HG03196 (cell line): ENCODE measurements at regions not wholly inside any gene's neighbourhood (a gene's known extent, or its start where the extent isn't known, plus 50 kb on each side); places are given as distances from the start of the nearest gene placed in this dataset.
"Not testable (repeated sequence)": the region's sequence is repeated elsewhere in the genome, so short reads cannot be mapped to it uniquely, and the experiment has no call there.

Source experiments
- ATAC-seq: cut with Tn5 transposase; IDR thresholded peaks from one replicate; pipeline ENCODE4 v1.9.1; 2021; ENCODE audit not compliant: unreplicated experiment

GRCh38 chr5:173667702-173668101, 51.3 kb upstream of the BOD1 start:
- no peak for ATAC-seq

- ATAC-seq: no peak
Measured at GRCh38 chr5:173668245-173668800, 51.9 kb upstream of the BOD1 start.

- no peak for ATAC-seq
Measured at GRCh38 chr5:173668910-173669309, 52.5 kb upstream of the BOD1 start.

- no peak for ATAC-seq
Measured at GRCh38 chr5:173669483-173669882, 53.0 kb upstream of the BOD1 start.

- ATAC-seq: no peak
Measured at GRCh38 chr5:173670130-173670651, 53.7 kb upstream of the BOD1 start.

GRCh38 chr5:173670791-173671120, 54.3 kb upstream of the BOD1 start:
- ATAC-seq: no peak

- ATAC-seq: no peak
Measured at GRCh38 chr5:173671121-173671949, 54.9 kb upstream of the BOD1 start.

- no peak for ATAC-seq
Measured at GRCh38 chr5:173672166-173672565, 55.7 kb upstream of the BOD1 start.

- ATAC-seq: no peak
Measured at GRCh38 chr5:173672891-173673290, 56.4 kb upstream of the BOD1 start.

- ATAC-seq: no peak
Measured at GRCh38 chr5:173673295-173674101, 57.0 kb upstream of the BOD1 start.

GRCh38 chr5:173675287-173675996, 59.0 kb upstream of the BOD1 start:
- no peak for ATAC-seq

- ATAC-seq: no peak
Measured at GRCh38 chr5:173676375-173676774, 59.9 kb upstream of the BOD1 start.

GRCh38 chr5:173677125-173677672, 60.7 kb upstream of the BOD1 start:
- no peak for ATAC-seq

- ATAC-seq: peak; percentile 50
Measured at GRCh38 chr5:173679909-173680630, 63.6 kb upstream of the BOD1 start.

- ATAC-seq: peak; percentile 70
Measured at GRCh38 chr5:173680660-173681242, 64.3 kb upstream of the BOD1 start.

- ATAC-seq: no peak
Measured at GRCh38 chr5:173682313-173682712, 65.9 kb upstream of the BOD1 start.

- not testable (repeated sequence) for ATAC-seq
Measured at GRCh38 chr5:173684535-173684934, 68.1 kb upstream of the BOD1 start.

- ATAC-seq: no peak
Measured at GRCh38 chr5:173686950-173687349, 70.5 kb upstream of the BOD1 start.

- no peak for ATAC-seq
Measured at GRCh38 chr5:173688703-173689102, 72.3 kb upstream of the BOD1 start.
